Mesendoderm (in vitro differentiated cells): ENCODE measurements at regions not wholly inside any gene's neighbourhood (a gene's known extent, or its start where the extent isn't known, plus 50 kb on each side); places are given as distances from the start of the nearest gene placed in this dataset.

Experiments
- DNase-seq: peaks from one replicate; pipeline ENCODE4 v3.0.0; 2013
- H2AK5ac ChIP-seq: 2 replicates; pipeline ENCODE4 v1.6.1; 2013; ENCODE audit warnings: low read length, inconsistent platforms
- H2BK120ac ChIP-seq: 2 replicates; pipeline ENCODE4 v1.6.1; 2013; ENCODE audit warnings: low read depth, mild to moderate bottlenecking, low read length, moderate library complexity, mixed read lengths
- H2BK15ac ChIP-seq: replicated peaks from 2 replicates; pipeline ENCODE4 v1.6.1; 2013; ENCODE audit warnings: low read depth, mild to moderate bottlenecking, moderate library complexity
- H2BK5ac ChIP-seq: 2 replicates; pipeline ENCODE4 v1.6.1; 2013; ENCODE audit warnings: low read length, inconsistent platforms
- H3K18ac ChIP-seq: 2 replicates; pipeline ENCODE4 v1.6.1; 2013; ENCODE audit warnings: mild to moderate bottlenecking, low read length, mixed read lengths
- H3K23ac ChIP-seq: one replicate; pipeline ENCODE4 v1.6.1; 2013; ENCODE audit warnings: low read length
- H3K27ac ChIP-seq: 2 replicates; pipeline ENCODE4 v1.5.1; 2013; ENCODE audit warnings: low read depth, mild to moderate bottlenecking, inconsistent platforms, low read length, moderate library complexity
- H3K27me3 ChIP-seq: 2 replicates; pipeline ENCODE4 v1.6.1; 2013; ENCODE audit warnings: low read length, control low read depth, mild to moderate bottlenecking, inconsistent platforms; ENCODE audit not compliant: insufficient read depth, poor library complexity
- H3K36me3 ChIP-seq: 2 replicates; pipeline ENCODE4 v1.6.1; 2013; ENCODE audit warnings: low read length, inconsistent platforms; ENCODE audit not compliant: control insufficient read depth, insufficient read depth
- H3K4ac ChIP-seq: one replicate; pipeline ENCODE4 v1.6.1; 2013; ENCODE audit warnings: low read depth, mild to moderate bottlenecking, low read length, moderate library complexity
- H3K4me1 ChIP-seq: 2 replicates; pipeline ENCODE4 v1.6.1; 2013; ENCODE audit warnings: low read depth, low read length, inconsistent platforms; ENCODE audit not compliant: control insufficient read depth
- H3K4me2 ChIP-seq: 2 replicates; pipeline ENCODE4 v1.6.1; 2013; ENCODE audit warnings: low read length
- H3K4me3 ChIP-seq: 2 replicates; pipeline ENCODE4 v1.5.1; 2013; ENCODE audit warnings: mild to moderate bottlenecking, low read length
- H3K56ac ChIP-seq: one replicate; pipeline ENCODE4 v1.6.1; 2013; ENCODE audit warnings: low read length
- H3K79me1 ChIP-seq: 2 replicates; pipeline ENCODE4 v1.6.1; 2013; ENCODE audit warnings: low read length, inconsistent platforms
- H3K79me2 ChIP-seq: 2 replicates; pipeline ENCODE4 v1.6.1; 2013; ENCODE audit warnings: mild to moderate bottlenecking, low read length; ENCODE audit not compliant: control insufficient read depth, insufficient read depth
- H3K9ac ChIP-seq: 2 replicates; pipeline ENCODE4 v1.6.1; 2013; ENCODE audit warnings: low read length, inconsistent platforms
- H4K5ac ChIP-seq: one replicate; pipeline ENCODE4 v1.6.1; 2013; ENCODE audit warnings: low read length
- H4K8ac ChIP-seq: one replicate; pipeline ENCODE4 v1.6.1; 2013; ENCODE audit warnings: low read depth, mild to moderate bottlenecking, control low read depth, low read length, moderate library complexity
- WGBS: extraction: QIAGEN DNeasy Blood & Tissue Kit; methylation state at CpG from one replicate; pipeline ENCODE4 v1.1.7; 2013; ENCODE audit warnings: low lambda C conversion rate, missing lambda C conversion rate; ENCODE audit not compliant: insufficient coverage; ENCODE audit errors: extremely low coverage; 5-methylcytosine and 5-hydroxymethylcytosine counted together

DNA sequence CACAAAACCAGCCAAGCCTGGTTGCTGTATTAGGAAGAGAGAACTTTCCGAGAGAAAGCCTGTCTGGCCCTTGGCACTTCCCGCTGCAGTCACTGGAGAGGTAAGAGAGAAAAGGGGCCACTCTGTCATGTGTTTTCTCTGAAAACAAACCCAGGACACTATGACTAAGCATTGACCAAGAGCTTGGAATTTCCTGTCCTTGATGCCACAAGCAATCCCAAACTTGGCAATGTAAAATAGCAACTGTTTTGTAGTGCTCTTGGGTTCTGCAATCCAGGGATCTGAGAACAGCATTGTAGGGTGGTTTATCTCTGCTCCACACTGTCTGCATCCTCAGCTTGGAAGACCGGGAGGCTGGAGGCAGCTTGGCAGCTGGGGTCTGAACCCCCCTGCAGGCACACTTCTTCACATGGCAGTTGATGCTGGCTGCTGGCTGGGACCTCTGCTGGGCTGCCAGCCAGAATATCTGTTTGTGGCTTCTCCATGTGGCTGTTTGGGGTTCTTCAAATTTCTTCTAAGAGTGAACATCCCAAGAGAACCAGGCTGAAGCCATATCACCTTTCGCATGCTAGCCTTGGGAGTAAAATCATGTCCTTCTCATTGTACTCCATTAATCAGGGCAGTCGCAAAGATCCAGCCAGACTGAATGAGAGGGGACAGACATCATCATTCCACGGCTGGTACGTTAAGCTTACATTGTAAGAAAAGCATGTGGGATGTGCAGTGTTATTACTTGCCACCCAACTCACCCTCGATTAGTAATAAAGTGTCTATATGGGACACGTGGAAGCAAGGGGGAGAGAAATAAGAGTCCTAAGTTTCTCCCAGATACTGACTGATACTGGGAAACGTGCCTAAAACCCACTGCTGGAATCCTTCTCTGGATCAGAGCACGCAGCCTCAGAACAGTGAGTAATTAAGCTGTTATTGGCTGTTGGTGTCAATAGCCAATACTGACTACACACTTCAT is 537.4 kb upstream of the B3GAT1 start:
- Histone ChIP-seq H2BK15ac (no peak overlapping the region), H3K9ac (no peak overlapping the region), H3K18ac (no peak overlapping the region), H3K4ac (no peak overlapping the region), H3K23ac (no peak overlapping the region), H3K79me2 (no peaks in the 10 kb centered on the region), H4K5ac (no peak overlapping the region), H3K79me1 (no peaks in the 10 kb centered on the region), H3K27me3 (no peaks in the 10 kb centered on the region), H3K56ac (peak overlapping the region; percentile 5), H3K36me3 (no peaks in the 10 kb centered on the region), H2BK5ac (no peak overlapping the region), H3K27ac (no peak overlapping the region), H2AK5ac (no peak overlapping the region), H3K4me2 (no peak overlapping the region), H4K8ac (no peak overlapping the region), H2BK120ac (no peak overlapping the region), H3K4me3 (no peak overlapping the region), H3K4me1 (peaks cover 2% of the 10 kb centered on the region)
- no CpG with 5 or more reads among the region's 11 CpGs for WGBS
- DNase-seq: peak; percentile 60

DNA sequence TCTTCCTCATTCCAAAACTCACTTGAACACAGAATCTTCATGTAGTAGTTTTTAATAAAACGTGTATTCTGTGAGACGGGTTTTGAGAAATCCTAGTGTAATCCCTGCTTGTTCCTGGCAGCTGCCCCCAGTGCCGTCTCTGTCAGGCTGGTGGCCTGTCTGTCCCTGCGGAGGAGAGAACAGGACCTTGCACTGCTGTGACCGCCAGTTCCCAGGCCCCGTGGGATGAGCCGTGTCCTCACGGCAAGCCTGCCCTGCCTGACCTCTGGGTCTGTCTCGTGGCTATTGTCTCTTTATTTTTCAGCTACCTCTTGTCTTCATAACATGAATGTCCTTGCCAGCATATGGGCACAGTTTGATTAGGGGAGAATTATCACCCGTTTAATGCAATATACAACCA is 535.5 kb upstream of the B3GAT1 start:
- Histone ChIP-seq H4K5ac (no peak overlapping the region), H3K4me3 (no peak overlapping the region), H3K18ac (no peak overlapping the region), H3K4ac (no peak overlapping the region), H3K9ac (no peak overlapping the region), H3K56ac (no peak overlapping the region), H4K8ac (no peak overlapping the region), H3K27ac (no peak overlapping the region), H2BK120ac (no peak overlapping the region), H3K23ac (no peak overlapping the region), H2AK5ac (no peak overlapping the region), H3K4me1 (peaks cover 2% of the 10 kb centered on the region), H3K79me2 (no peaks in the 10 kb centered on the region), H2BK15ac (no peak overlapping the region), H3K36me3 (no peaks in the 10 kb centered on the region), H3K27me3 (no peaks in the 10 kb centered on the region), H2BK5ac (no peak overlapping the region), H3K4me2 (no peak overlapping the region), H3K79me1 (no peaks in the 10 kb centered on the region)
- WGBS: no CpG with 5 or more reads among the region's 10 CpGs
- no peak for DNase-seq

DNA sequence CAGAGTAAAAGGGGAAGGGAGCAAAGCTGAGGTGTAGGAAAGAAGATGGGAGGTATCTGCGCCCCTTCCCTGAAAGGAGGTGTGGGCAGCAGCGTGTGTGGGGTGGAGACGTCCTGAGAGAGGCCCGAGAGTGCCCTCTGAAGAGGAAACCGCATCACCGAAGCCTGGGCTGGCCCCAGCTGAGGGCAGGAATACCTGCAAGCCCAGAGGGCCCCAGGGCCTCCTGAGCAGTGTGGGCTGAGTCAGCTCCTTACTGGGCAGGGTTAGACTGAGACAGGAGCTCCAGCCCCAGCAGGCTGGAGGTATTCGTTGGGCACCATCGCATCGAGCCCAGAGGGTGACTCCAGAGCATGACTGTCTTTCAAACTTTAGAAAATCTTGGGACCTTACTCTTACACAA is 534.0 kb upstream of the B3GAT1 start:
- H3K79me1 ChIP-seq: no peaks in the 10 kb centered on the region
- no peak overlapping the region for H3K4me2 ChIP-seq
- DNase-seq: peak; percentile 58
- no peaks in the 10 kb centered on the region for H3K36me3 ChIP-seq
- H2BK5ac ChIP-seq: no peak overlapping the region
- WGBS: no CpG with 5 or more reads among the region's 9 CpGs
- H3K18ac ChIP-seq: no peak overlapping the region
- no peak overlapping the region for H2BK15ac ChIP-seq
- H3K56ac ChIP-seq: peak overlapping the region; percentile 5
- H3K4ac ChIP-seq: no peak overlapping the region
- H4K5ac ChIP-seq: no peak overlapping the region
- H3K79me2 ChIP-seq: no peaks in the 10 kb centered on the region
- H3K9ac ChIP-seq: no peak overlapping the region
- no peak overlapping the region for H3K4me3 ChIP-seq
- H3K27ac ChIP-seq: no peak overlapping the region
- no peaks in the 10 kb centered on the region for H3K27me3 ChIP-seq
- H3K4me1 ChIP-seq: peaks cover 2% of the 10 kb centered on the region
- no peak overlapping the region for H3K23ac ChIP-seq
- no peak overlapping the region for H4K8ac ChIP-seq
- no peak overlapping the region for H2BK120ac ChIP-seq
- no peak overlapping the region for H2AK5ac ChIP-seq

DNA sequence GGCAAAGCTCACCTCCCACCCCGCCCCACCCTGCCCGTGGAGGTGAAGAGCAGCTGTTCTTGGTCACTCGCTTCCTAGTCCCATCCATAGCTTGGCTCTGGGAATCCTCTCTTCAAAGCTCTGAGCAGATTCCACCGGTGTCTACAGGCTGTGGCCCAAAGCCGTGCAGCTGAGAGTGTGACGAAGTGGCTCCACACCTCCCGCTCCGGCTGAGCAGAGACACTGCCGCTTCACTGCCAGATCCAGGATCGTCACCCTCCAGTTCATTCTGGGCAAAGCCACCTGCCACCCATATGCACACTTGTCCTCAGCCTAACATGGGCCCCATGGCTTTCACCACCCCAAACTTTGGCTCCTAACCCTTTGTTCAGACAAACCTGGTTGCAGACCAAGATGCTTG is 532.9 kb upstream of the B3GAT1 start:
- Histone ChIP-seq H3K18ac (no peak overlapping the region), H3K79me2 (no peaks in the 10 kb centered on the region), H3K4me2 (no peak overlapping the region), H4K8ac (no peak overlapping the region), H2AK5ac (no peak overlapping the region), H3K9ac (no peak overlapping the region), H3K23ac (no peak overlapping the region), H3K56ac (no peak overlapping the region), H3K36me3 (no peaks in the 10 kb centered on the region), H3K27ac (no peak overlapping the region), H3K27me3 (no peaks in the 10 kb centered on the region), H3K4ac (no peak overlapping the region), H2BK5ac (no peak overlapping the region), H2BK120ac (no peak overlapping the region), H4K5ac (no peak overlapping the region), H3K4me1 (no peaks in the 10 kb centered on the region), H2BK15ac (no peak overlapping the region), H3K79me1 (no peaks in the 10 kb centered on the region), H3K4me3 (no peak overlapping the region)
- no CpG with 5 or more reads among the region's 10 CpGs for WGBS
- DNase-seq: no peak

DNA sequence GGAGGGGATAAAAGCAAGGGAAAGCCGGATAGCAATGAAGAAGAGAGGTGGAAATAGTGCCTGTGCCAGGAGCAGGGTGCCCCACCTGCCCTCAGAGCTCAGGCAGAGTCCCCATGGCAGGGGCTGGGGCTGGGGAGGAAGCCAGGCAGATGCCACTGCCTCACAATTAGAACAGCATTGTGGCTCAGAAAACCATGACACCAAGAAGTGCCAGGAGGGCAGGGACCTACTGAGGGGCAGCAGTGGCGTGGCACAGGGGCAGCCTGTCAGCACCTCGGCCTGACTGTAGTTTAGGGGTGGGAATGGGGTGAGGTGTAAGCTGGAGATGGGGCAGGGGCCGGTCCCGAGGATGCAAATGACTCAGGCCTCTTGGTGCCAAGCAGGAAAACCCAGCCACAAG is 532.1 kb upstream of the B3GAT1 start:
- no peak overlapping the region for H2BK5ac ChIP-seq
- no peak overlapping the region for H3K18ac ChIP-seq
- DNase-seq: no peak
- H3K4ac ChIP-seq: no peak overlapping the region
- no peaks in the 10 kb centered on the region for H3K79me2 ChIP-seq
- H3K27ac ChIP-seq: no peak overlapping the region
- no peak overlapping the region for H2BK120ac ChIP-seq
- H3K36me3 ChIP-seq: no peaks in the 10 kb centered on the region
- H3K79me1 ChIP-seq: no peaks in the 10 kb centered on the region
- H3K4me2 ChIP-seq: no peak overlapping the region
- no peak overlapping the region for H2BK15ac ChIP-seq
- no peak overlapping the region for H3K23ac ChIP-seq
- no peaks in the 10 kb centered on the region for H3K27me3 ChIP-seq
- H4K8ac ChIP-seq: no peak overlapping the region
- no peak overlapping the region for H4K5ac ChIP-seq
- no CpG with 5 or more reads among the region's 5 CpGs for WGBS
- no peaks in the 10 kb centered on the region for H3K4me1 ChIP-seq
- no peak overlapping the region for H3K56ac ChIP-seq
- no peak overlapping the region for H3K9ac ChIP-seq
- H3K4me3 ChIP-seq: no peak overlapping the region
- H2AK5ac ChIP-seq: no peak overlapping the region

DNA sequence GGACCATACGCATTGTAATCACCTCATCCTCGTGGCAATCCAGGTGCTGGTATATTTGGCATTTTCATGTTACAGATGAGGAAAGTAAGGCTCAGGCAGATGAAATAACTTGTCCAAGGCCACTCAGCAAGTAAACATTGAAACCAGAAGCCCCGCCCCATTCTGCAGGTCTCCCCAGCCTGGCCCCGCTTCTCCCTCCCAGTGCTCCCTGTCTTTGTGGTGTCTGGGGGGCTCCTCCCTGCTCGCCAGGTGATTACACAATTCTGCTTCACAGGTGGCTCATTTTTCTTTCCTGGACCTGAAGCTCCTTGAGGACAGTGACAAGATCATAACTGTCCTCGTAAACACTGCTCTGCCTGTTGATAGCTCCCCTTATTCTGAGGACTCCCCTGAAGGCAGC is 531.5 kb upstream of the B3GAT1 start:
- no peak overlapping the region for H2BK15ac ChIP-seq

More for the DNA sequence above, 531.5 kb upstream of the B3GAT1 start:
- DNase-seq: no peak
- no peak overlapping the region for H3K4ac ChIP-seq
- no peak overlapping the region for H3K23ac ChIP-seq
- no peak overlapping the region for H3K27ac ChIP-seq
- no peak overlapping the region for H3K4me3 ChIP-seq
- H4K8ac ChIP-seq: no peak overlapping the region
- WGBS: no CpG with 5 or more reads among the region's 6 CpGs
- H3K4me2 ChIP-seq: no peak overlapping the region
- H3K36me3 ChIP-seq: no peaks in the 10 kb centered on the region
- H3K9ac ChIP-seq: no peak overlapping the region
- H2BK120ac ChIP-seq: no peak overlapping the region
- H3K79me2 ChIP-seq: no peaks in the 10 kb centered on the region
- H2AK5ac ChIP-seq: no peak overlapping the region
- no peaks in the 10 kb centered on the region for H3K4me1 ChIP-seq
- no peak overlapping the region for H3K56ac ChIP-seq
- no peak overlapping the region for H3K18ac ChIP-seq
- no peaks in the 10 kb centered on the region for H3K79me1 ChIP-seq
- H4K5ac ChIP-seq: no peak overlapping the region
- no peak overlapping the region for H2BK5ac ChIP-seq
- no peaks in the 10 kb centered on the region for H3K27me3 ChIP-seq
